Suprapubic skin (tissue), 4 donors: ENCODE measurements at regions not wholly inside any gene's neighbourhood (a gene's known extent, or its start where the extent isn't known, plus 50 kb on each side); places are given as distances from the start of the nearest gene placed in this dataset.

ENCODE experiments used
- DNase-seq, 2 donors: peaks; one replicate each; pipeline ENCODE4 v3.0.0-alpha.2; 2019; ENCODE audit warnings: low spot score in 2 of 2
- H3K27ac ChIP-seq: fragments of 200-600 bp; sonication (generic); one replicate; pipeline ENCODE4 v1.5.1; 2019
- H3K27me3 ChIP-seq: fragments of 200-600 bp; sonication (generic); one replicate; pipeline ENCODE4 v1.5.1; 2019
- H3K36me3 ChIP-seq: fragments of 200-600 bp; sonication (generic); one replicate; pipeline ENCODE4 v1.5.1; 2019
- H3K4me1 ChIP-seq: fragments of 200-600 bp; sonication (generic); one replicate; pipeline ENCODE4 v1.5.1; 2019
- H3K4me3 ChIP-seq: fragments of 200-600 bp; sonication (generic); one replicate; pipeline ENCODE4 v1.5.1; 2019; ENCODE audit warnings: mild to moderate bottlenecking
- H3K9me3 ChIP-seq: fragments of 200-600 bp; sonication (generic); one replicate; pipeline ENCODE4 v1.5.1; 2019
- CTCF ChIP-seq, 2 donors: fragments of 200-600 bp in 1 of 2; fragments of 450-650 bp in 1 of 2; sonication (generic) in 1 of 2; IDR thresholded peaks; one replicate each; pipeline ENCODE4 v1.5.1; 2016 to 2019; ENCODE audit warnings: antibody characterized with exemption in 2 of 2, mild to moderate bottlenecking in 1 of 2, moderate library complexity in 1 of 2
- EP300 ChIP-seq: sonication (generic); formaldehyde crosslinking; IDR thresholded peaks from one replicate; pipeline ENCODE4 v1.6.1; 2017; ENCODE audit warnings: antibody characterized with exemption
- POLR2A ChIP-seq, 2 donors: fragments of 450-650 bp; IDR thresholded peaks; one replicate each; pipeline ENCODE4 v1.6.1; 2017; ENCODE audit warnings: antibody characterized with exemption in 2 of 2, mild to moderate bottlenecking in 2 of 2, moderate library complexity in 2 of 2
- POLR2AphosphoS5 ChIP-seq, 3 donors: sonication (generic); formaldehyde crosslinking; IDR thresholded peaks; one replicate each; pipeline ENCODE4 v1.6.1; 2017; ENCODE audit warnings: antibody characterized with exemption in 3 of 3
- WGBS: methylation state at CpG from one replicate; pipeline ENCODE4 v1.1.5; 2018; 5-methylcytosine and 5-hydroxymethylcytosine counted together

- no peaks in the 10 kb centered on the region for H3K4me1 ChIP-seq
- no peak for TF ChIP-seq POLR2A (IDR thresholded peaks at IDR 0.05)
- no peak for TF ChIP-seq EP300
- TF ChIP-seq CTCF (IDR thresholded peaks at IDR 0.05): no peak
- TF ChIP-seq POLR2AphosphoS5 (IDR thresholded peaks at IDR 0.05): no peak
- H3K4me3 ChIP-seq: no peak overlapping the region
- DNase-seq: no peak
- H3K9me3 ChIP-seq: no peaks in the 10 kb centered on the region
- H3K27me3 ChIP-seq: no peaks in the 10 kb centered on the region
- H3K27ac ChIP-seq: no peak overlapping the region
- 90% methylated on average over 6 of the region's 6 CpGs for WGBS
- no peaks in the 10 kb centered on the region for H3K36me3 ChIP-seq
Observed at GRCh38 chr2:105972927-105973326, 221.2 kb downstream of the UXS1 start.

DNA sequence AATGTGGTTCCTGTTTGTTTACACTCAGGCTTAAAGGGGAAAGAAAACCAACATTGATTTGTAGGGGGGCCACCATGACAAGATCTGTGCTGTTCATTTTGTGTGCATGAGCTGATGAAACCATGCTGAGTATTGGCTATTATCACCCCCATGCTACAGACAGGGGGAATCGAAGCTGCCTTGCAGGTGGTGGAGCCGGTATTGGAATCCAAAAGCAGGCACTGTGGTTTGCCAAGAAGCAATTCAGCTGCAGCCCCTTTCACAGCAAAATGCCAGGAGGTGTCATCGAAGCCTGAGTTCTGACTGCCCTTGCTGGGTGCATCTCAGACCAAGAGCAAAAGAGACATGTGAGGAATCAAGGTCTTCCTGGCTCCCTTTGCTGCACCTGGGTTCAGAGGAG, 221.9 kb downstream of the UXS1 start:
- Histone ChIP-seq H3K27me3 (no peaks in the 10 kb centered on the region), H3K9me3 (no peaks in the 10 kb centered on the region), H3K4me3 (no peak overlapping the region), H3K27ac (no peak overlapping the region), H3K4me1 (no peaks in the 10 kb centered on the region), H3K36me3 (no peaks in the 10 kb centered on the region)
- 51% methylated on average over 2 of the region's 3 CpGs for WGBS
- TF ChIP-seq CTCF (IDR thresholded peaks at IDR 0.05) (no peak), POLR2AphosphoS5 (IDR thresholded peaks at IDR 0.05) (no peak), EP300 (no peak), POLR2A (IDR thresholded peaks at IDR 0.05) (no peak)
- no peak for DNase-seq

- no peak for DNase-seq
- no peak for TF ChIP-seq EP300
- no peak for TF ChIP-seq CTCF (IDR thresholded peaks at IDR 0.05)
- no peak for TF ChIP-seq POLR2AphosphoS5 (IDR thresholded peaks at IDR 0.05)
- no peak for TF ChIP-seq POLR2A (IDR thresholded peaks at IDR 0.05)
- no peak overlapping the region for H3K27ac ChIP-seq
- no peaks in the 10 kb centered on the region for H3K9me3 ChIP-seq
- WGBS: 85% methylated on average over 7 of the region's 7 CpGs
- no peaks in the 10 kb centered on the region for H3K4me1 ChIP-seq
- H3K27me3 ChIP-seq: no peaks in the 10 kb centered on the region
- no peak overlapping the region for H3K4me3 ChIP-seq
- no peaks in the 10 kb centered on the region for H3K36me3 ChIP-seq
Observed at GRCh38 chr2:105969552-105969951, 224.5 kb downstream of the UXS1 start.

GRCh38 chr2:105962221-105962620, 217.5 kb downstream of the NCK2 start:
- no peak overlapping the region for H3K27ac ChIP-seq
- no peak for DNase-seq
- no peaks in the 10 kb centered on the region for H3K4me1 ChIP-seq
- H3K36me3 ChIP-seq: no peaks in the 10 kb centered on the region
- H3K27me3 ChIP-seq: no peaks in the 10 kb centered on the region
- WGBS: 79% methylated on average over 6 of the region's 6 CpGs
- TF ChIP-seq EP300 (no peak), CTCF (IDR thresholded peaks at IDR 0.05) (no peak), POLR2AphosphoS5 (IDR thresholded peaks at IDR 0.05) (no peak), POLR2A (IDR thresholded peaks at IDR 0.05) (no peak)
- no peak overlapping the region for H3K4me3 ChIP-seq
- no peaks in the 10 kb centered on the region for H3K9me3 ChIP-seq

DNA sequence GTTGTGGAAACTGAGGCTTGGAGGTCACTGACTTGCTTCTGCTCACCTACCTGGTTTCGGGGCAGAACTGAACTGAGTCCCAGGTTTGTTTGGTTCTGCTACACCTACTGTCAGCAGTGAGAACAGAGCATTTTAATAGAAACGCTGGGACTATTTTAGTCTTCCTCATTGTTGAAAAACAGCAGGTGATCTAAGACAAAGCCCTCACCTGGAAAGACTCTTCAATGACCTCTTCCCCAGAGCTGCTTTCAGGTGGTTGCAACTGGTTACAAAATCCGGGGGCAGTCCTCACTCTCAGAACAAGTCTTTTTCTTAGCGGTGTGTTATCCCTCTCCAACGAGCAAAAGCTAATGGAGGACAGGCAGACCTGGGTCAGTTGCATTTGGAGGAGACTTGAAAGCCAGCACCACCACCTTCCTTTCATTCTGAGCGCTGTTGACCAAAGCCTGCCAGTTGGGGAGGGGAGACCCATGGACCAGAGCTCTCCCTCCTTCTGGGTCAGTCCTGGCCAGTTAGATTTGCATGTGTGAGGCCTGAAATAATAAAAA, 217.0 kb downstream of the NCK2 start:
- WGBS: 96% methylated on average over 6 of the region's 6 CpGs

More for the DNA sequence above, 217.0 kb downstream of the NCK2 start:
- no peak for DNase-seq
- Histone ChIP-seq H3K27me3 (no peaks in the 10 kb centered on the region), H3K4me3 (no peak overlapping the region), H3K4me1 (no peaks in the 10 kb centered on the region), H3K36me3 (no peaks in the 10 kb centered on the region), H3K27ac (no peak overlapping the region), H3K9me3 (no peaks in the 10 kb centered on the region)
- TF ChIP-seq POLR2A (IDR thresholded peaks at IDR 0.05) (no peak), CTCF (IDR thresholded peaks at IDR 0.05) (no peak), EP300 (no peak), POLR2AphosphoS5 (IDR thresholded peaks at IDR 0.05) (no peak)
